GM20000 (cell line): ENCODE measurements at regions not wholly inside any gene's neighbourhood (a gene's known extent, or its start where the extent isn't known, plus 50 kb on each side); places are given as distances from the start of the nearest gene placed in this dataset.
"Not testable (repeated sequence)": the region's sequence is repeated elsewhere in the genome, so short reads cannot be mapped to it uniquely, and the experiment has no call there.

ENCODE experiments used
- DNase-seq: peaks from one replicate; pipeline ENCODE4 v3.0.0; 2012; ENCODE audit warnings: low spot score
- TF ChIP-seq, protein P1 (sequence below): IDR thresholded peaks from 2 replicates; pipeline ENCODE4 v1.5.1; 2012; ENCODE audit warnings: mild to moderate bottlenecking, control low read depth; ENCODE audit errors: extremely low read depth, missing control alignments

DNA sequence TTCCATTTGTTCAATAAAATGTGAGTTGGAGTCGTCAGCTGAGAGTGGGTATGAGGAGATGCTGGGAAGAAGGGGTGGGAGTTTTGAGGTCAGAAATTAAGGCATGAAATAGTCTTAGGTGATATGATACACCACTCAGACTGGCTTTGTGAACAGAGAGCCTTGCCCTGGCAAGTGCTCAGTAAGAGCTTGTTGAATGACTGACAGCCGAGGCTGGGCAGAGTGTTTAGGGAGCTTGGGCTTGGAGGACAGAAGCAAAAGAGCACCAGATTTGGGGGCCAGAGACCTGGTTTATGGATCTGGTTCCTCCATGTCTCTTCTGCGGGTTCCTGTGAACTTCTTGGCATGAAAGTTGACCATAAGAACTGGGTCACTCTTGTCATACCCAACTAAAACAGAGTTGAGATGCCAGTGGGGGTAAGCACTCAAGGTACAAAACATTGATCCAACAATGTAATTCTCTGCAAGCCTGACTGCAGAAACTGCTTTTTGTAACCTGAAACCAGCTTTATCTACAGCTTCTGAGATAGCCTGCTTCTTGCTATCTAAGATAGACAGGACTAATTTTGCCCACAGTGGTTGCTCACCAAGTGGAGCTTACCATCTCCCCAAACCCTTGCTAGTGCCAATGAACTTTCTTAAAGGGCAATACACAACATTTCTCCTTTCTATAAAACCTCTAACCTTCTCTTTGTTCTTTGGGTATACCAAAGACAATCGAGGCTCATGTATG lies 126.4 kb downstream of the TENT5C start:
- TF ChIP-seq, protein P1, sequence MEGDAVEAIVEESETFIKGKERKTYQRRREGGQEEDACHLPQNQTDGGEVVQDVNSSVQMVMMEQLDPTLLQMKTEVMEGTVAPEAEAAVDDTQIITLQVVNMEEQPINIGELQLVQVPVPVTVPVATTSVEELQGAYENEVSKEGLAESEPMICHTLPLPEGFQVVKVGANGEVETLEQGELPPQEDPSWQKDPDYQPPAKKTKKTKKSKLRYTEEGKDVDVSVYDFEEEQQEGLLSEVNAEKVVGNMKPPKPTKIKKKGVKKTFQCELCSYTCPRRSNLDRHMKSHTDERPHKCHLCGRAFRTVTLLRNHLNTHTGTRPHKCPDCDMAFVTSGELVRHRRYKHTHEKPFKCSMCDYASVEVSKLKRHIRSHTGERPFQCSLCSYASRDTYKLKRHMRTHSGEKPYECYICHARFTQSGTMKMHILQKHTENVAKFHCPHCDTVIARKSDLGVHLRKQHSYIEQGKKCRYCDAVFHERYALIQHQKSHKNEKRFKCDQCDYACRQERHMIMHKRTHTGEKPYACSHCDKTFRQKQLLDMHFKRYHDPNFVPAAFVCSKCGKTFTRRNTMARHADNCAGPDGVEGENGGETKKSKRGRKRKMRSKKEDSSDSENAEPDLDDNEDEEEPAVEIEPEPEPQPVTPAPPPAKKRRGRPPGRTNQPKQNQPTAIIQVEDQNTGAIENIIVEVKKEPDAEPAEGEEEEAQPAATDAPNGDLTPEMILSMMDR, result no peak
- DNase-seq, result no peak

DNA sequence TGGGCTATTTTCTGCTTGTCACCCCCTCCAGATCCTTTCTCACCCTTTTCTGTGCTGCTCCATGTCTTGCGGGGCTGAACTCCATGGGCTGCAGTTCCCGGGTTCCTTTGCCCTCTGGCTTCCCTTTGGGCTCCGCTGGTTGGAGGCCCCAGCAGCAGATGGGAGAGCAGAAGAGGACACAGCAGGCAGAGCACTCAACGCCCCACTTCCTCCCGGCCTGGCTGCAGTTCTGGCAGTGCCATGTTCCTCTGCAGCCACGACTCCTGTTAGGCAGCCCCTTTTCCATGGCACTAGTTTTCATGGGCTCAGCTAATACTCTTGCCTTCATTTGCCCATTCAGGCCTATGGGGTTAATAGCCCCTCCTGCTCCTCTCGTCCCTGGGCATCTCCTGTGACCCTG lies 127.1 kb downstream of the TENT5C start:
- no peak for DNase-seq
- TF ChIP-seq, protein P1, result no peak

DNA sequence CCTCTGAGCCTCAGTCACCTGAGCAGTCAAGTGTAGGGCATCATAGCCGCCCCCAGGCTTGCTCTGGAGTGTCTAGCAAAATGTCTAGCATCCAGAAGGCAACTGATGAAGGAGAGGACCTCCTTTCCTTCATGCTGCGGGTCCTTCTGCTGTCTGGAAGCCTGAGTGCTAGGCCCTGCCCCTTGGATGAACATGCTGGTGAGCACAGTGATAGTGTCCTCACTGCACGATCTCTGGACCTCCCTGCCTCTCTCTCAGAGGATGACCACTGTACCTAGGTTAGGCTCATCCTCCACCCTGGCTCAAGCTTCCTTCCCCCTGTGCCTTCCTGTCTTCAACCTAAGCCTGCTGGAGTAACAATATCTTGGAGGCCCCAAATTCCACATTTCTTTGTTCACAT lies 128.6 kb downstream of the TENT5C start:
- DNase-seq, result no peak
- TF ChIP-seq, protein P1, result no peak

DNA sequence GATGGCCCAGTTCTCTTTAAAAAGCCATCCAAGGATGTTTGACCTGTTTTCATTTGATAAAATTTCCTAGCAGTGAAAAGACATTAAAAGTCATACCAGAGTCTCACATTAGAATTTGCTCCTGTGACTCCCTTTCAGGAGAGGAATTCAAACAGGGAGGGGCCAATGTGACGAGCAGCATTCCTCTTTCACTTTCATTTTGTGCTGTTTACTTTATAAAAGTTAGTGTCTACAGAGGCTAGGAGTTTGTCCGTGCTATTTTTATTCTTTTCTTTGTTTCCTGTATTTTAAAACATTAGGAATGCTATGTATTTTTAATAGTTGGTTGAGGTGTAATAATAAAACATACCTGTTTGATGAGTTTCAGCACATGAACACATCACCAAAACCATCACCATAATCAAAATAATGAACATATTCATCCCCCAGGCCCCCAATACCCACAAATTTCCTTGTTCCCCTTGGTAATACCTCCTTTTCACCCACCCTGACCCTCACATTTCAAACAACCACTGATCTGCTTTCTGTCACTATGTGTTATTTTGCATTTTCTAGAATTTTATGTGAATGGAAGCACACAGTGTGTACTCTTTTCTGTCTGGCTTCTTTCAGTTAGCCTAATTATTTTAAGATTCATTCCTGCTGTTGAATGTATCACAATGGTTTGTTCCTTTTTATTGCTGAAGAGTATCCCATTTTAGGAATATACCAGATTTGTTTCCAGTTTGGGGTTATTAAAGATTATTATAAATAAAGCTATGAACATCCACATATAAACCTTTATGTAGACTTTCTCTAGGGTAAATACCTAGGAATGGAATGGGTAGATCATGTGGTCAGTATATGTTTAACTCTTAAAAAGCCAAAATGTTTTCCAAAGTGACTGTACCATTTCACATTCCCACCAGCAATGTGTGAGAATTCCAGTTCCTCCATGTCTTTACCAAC lies 129.5 kb downstream of the TENT5C start:
- DNase-seq, result peak; percentile 53
- TF ChIP-seq, protein P1, result no peak

DNA sequence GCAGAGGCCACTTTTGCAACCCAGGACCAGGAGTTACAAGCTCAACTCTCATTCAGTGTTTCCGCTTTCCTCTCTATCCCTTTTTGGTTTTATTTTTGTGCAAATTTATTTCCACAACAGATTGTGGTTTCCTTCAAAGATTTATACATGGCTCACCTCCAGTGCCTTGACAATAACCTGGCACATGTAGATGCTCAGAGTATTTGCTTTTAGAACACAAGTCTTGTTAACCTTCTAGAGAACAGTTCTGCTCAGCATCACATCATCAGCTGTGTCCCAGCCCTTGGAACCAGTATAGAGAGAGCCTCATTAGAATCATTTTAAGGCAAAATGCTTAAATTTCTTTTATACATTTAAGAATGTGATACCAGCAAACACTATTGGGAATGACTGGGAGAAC lies 133.7 kb downstream of the TENT5C start:
- DNase-seq, result no peak
- TF ChIP-seq, protein P1, result no peak

- DNase-seq, result no peak
- TF ChIP-seq, protein P1, result no peak
Observed at GRCh38 chr1:117740496-117740895, 134.6 kb downstream of the TENT5C start.

- not testable (repeated sequence) for DNase-seq
Observed at GRCh38 chr1:117746565-117746964, 140.7 kb downstream of the TENT5C start.

DNA sequence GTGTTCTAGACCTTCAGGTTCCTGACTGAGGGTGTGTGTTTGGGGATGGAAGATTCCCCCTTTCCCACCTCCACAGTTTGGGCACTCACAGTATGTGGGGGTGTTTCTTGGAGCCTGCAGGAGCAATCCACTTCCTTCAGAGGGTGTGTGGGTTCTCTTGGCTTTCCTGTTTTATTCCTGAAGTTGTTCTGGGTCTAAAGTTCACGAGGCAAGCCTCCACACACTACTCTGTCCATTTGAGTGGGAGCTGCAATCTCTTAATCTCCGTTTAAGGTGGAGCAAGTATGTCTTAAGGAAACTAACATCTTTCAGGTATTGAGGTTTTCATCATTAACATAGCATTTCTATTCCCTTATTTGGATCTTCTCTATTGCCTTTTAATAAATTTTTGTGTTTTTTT lies 141.8 kb downstream of the TENT5C start:
- no peak for DNase-seq
- TF ChIP-seq, protein P1, result no peak
